GM21619 (cell line): ENCODE measurements at regions not wholly inside any gene's neighbourhood (a gene's known extent, or its start where the extent isn't known, plus 50 kb on each side); places are given as distances from the start of the nearest gene placed in this dataset.
"Not testable (repeated sequence)": the region's sequence is repeated elsewhere in the genome, so short reads cannot be mapped to it uniquely, and the experiment has no call there.

ENCODE experiments used
- ATAC-seq: cut with Tn5 transposase; IDR thresholded peaks from one replicate; pipeline ENCODE4 v1.9.1; 2021; ENCODE audit not compliant: unreplicated experiment

DNA sequence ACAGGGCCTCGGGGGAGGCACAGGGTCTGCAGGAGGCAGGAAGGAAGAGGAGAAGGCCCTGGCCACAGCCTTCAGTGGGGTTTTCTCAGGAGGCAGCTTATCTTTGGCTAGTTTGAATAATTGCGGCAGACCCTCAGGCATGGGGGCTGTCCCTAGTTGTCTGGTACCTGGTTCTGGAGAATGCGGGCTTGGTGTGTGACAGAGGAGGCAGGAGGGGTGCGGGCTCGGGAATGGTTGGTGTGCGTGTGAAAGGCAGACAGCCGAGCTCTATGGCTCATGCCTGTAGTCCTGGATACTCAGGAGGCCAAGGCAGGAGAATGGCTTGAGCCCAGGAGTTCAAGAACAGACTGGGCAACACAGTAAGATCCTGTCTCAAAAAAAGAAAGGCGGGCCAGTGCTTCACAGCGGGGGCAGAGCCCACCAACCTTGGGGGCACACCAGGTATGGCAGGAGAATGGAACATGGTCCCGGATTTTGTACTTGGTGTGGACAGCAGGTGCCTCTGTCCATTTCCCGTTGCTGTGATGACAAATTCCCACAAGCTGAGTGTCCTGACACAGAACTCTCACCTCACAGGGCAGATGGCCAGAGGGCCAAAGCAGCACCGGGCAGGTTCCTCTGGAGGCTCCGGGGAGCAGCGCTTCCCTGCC lies 640.6 kb downstream of the TBC1D22A start:
- ATAC-seq, result no peak

DNA sequence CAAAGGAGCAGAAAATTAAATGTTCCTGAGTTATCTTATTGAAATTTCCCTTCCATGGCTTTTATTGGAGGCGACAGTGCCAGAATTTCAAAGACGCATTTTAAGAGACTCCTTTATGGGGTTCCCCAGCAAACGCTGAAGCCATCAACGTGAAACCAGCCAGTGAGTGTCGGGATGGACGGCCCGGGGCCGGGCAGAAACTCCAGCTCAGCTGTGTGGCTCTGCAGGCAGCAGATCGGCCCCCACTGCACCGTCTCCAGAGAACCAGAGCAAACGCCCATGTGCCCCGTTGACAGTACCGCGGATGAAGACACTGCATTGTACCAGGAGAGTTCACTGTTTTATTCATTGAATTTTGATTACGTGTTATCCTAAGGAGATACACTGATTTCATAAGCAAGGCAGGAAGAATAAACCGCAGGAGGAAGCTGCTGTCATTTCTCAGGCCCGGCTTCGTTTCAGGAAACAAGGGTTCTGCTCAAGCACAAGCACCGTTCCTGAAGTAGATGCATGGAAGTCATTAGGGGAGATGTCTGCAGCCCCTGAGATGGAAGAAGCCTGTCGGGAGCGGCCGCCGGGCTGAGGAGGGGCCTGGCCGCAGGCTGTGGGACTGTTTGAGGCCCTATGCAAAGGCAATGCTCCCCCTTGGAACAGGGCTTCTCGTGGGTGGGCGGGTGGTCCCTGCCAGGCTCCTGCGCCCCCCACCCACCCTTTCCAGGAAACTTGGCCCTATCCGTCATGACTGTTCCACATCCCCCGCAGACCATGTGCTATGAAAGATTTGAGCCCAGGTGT lies 639.7 kb downstream of the TBC1D22A start:
- no peak for ATAC-seq

DNA sequence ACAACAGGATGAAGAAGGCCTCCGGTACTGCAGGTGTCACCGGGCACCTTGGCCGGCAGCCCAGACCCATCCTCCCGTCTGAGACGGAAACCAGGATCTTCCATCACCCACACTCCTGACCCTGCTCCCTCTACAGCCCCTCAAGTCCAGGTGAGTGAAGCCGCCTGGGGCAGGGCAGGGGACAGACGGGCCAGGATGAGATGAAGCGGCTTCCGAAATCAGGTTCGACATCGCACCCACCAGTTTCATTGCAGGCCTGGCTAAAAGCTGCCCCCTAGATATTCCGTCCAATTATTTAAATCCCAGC lies 639.1 kb downstream of the TBC1D22A start:
- no peak for ATAC-seq

DNA sequence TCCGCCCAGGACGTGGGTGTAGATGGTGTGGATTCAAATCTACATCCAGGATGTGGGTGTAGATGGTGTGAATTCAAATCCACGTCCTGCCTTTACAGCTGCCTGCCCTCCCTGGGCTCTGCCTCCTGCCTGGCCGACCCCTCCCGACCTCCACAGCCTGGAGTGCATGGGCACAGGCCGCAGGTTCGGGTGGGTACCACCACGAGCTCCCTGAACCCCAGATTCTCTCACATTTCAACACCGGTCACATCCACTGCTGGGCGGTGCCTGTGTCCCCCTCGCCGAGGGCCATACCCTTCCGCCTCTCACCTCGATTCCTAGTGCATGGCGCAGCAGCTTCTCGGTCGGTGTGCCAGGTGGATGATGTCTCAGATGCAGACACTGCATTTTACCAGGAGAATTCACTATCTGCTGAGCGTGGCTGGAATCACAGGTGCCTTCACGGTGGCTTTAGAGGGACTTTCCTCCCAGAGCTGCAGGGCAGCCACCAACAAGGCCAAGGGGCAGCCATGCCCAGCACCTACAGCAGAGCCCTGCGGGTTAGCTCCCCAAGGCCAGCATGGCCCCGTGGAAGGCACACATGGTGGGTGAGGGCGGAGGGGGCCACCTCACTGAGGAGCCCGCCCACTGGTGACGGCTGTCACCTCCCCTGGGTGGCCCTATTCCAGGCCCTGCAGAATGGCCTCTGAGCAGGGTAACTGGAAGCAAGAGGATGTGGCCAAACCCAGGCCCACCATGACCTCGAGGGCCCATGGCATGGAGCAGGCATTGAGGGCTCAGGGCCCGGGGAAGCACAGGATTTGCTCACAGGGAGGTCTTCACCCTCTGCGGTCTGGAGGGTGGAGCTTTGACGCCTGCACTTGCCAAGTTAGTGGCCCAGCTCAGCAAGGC lies 638.5 kb downstream of the TBC1D22A start:
- ATAC-seq, result no peak

DNA sequence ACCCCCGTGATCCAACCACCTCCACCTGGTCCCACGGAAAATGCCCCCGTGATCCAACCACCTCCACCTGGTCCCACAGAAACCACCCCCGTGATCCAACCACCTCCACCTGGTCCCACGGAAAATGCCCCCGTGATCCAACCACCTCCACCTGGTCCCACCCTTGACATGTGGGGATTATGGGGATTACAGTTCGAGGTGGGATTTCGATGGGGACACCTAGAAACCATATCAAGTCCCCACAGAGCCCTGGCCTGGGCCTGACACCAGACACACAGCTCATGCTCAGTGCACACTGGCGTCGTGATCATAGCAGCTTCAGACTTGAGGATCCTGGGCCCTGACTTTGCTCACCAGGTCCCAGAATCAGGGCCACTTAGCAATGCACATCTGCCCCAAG lies 637.7 kb downstream of the TBC1D22A start:
- not testable (repeated sequence) for ATAC-seq

DNA sequence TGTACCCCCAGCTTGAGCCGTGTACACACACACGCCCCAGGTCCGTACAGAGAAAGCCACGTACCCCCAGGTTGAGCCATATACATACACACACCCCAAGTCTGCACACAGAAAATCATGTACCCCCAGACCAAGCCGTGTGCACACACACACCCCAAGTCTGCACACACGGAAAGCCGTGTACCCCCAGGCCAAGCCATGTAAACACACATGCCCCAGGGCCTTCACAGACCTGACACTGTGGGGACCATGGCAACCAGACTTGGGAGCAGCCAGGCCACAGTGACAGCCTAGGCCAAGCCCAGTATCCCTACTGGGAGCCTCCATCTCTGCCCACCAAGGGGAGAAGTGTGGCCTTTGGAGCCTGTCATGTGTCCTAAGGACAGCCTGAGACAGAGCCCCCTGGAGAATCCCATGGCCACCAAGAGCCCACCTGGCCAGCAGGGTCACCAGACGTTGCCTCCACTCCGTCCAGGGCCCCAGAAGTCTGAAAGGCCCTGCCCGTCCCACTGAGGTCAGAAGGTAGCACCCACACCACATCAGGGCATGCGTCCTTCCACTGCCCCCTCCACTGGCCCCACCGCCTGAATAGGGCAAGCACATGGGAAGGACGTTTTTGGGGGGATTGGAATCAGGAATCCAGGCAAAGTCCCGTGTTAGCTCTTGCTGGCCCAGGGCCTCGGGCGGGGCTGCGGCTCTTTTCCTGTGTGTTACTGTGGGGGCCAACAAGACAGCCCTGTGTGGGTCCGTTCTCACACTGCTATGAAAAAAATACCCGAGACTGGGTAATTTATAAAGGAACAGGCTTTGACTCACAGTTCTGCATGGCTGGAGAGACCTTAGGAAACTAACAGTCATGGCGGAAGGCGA lies 636.7 kb downstream of the TBC1D22A start:
- no peak for ATAC-seq

DNA sequence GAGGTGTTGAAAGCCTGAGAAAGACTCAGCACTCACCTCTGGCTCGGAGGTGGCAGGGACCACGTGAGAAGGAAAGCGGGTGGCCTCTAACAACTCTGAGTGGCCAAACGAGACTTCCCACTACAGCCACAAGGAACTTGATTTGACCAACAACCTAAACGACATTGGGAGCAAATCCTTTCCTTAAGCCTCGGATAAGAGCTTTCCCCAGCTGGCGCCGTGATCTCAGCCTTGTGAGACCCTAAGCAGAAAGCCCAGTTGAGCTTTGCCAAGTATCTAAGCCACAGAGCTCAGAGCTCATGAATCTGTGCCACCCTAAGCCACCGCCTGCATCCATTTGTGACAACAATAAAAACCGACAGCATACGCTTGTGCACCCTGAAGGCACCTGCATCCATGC lies 636.0 kb downstream of the TBC1D22A start:
- ATAC-seq, result no peak

DNA sequence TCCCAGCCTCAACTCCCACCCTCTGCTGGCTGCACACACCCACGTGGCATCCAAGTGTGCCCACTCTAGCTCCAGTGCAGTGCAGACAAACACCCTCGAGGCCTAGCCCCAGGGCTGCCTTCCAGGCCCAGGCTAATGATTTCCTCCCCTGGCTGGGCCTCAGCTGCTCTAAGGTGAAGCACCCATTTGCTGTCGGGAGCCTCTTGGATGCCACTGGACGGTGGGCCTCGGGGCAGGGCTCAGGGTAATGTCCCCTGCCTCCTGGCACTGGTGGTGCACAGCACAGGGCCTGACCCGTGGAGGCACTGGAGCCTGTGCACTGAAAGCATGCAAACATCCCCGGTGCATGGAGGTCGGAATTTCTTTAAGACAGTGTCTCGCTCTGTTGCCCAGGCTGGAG lies 635.2 kb downstream of the TBC1D22A start:
- no peak for ATAC-seq

DNA sequence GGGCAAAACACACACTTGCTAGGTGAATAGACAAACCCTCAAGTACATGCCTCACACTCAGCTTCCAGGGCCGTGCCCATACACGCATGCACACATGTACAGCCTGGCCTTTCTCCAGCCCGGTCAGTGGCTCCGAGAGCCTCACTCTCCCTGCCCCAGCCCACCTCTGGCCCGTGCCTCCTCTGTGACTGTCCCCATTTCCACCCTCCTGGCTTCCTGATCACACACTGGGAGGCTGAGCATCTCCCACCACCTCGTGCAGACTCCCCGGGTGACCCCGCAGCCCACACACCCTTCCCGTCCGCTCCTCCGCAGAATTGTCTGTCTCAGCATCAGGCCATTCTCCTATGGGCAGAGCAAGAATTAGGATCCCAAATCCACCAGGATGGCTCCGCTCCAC lies 634.1 kb downstream of the TBC1D22A start:
- ATAC-seq, result no peak

DNA sequence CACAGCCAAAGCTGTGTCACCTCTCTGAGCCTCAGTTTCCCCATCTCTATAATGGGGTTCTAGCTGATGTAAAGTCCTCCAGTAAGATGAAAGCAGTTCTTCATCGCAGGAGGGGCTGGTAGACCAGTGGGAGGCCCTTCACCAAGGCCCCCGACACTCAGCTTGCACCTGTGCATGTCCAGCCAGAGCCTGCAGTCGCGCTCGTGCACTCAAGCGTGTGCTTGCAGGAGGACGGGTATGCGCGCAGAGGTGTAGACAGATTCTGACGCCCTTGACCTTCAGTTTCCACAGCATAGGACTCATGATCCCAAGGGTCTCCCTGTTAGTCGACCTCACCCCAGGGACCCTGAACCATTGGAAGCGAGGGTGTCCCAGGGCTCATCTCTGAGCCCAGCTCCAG lies 633.7 kb downstream of the TBC1D22A start:
- no peak for ATAC-seq

DNA sequence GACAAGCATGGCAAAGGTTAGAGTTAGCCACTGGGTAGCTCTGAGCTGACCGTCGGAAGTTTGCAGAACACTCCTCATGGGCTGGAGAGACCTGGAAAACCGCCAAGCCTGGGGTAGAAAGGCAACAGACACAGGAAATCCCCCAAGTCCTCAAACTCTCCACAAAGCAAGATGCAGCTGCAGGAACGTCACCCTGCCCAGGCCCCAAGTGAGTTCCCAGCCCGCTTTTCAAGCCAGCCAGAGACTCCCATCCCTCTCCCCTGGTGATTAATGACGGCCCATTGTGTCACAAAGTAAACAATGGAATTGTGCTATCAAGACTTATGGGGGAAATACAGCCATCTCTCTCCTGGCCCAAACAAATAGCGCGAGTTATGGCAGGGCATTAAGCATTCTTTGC lies 633.0 kb downstream of the TBC1D22A start:
- no peak for ATAC-seq

DNA sequence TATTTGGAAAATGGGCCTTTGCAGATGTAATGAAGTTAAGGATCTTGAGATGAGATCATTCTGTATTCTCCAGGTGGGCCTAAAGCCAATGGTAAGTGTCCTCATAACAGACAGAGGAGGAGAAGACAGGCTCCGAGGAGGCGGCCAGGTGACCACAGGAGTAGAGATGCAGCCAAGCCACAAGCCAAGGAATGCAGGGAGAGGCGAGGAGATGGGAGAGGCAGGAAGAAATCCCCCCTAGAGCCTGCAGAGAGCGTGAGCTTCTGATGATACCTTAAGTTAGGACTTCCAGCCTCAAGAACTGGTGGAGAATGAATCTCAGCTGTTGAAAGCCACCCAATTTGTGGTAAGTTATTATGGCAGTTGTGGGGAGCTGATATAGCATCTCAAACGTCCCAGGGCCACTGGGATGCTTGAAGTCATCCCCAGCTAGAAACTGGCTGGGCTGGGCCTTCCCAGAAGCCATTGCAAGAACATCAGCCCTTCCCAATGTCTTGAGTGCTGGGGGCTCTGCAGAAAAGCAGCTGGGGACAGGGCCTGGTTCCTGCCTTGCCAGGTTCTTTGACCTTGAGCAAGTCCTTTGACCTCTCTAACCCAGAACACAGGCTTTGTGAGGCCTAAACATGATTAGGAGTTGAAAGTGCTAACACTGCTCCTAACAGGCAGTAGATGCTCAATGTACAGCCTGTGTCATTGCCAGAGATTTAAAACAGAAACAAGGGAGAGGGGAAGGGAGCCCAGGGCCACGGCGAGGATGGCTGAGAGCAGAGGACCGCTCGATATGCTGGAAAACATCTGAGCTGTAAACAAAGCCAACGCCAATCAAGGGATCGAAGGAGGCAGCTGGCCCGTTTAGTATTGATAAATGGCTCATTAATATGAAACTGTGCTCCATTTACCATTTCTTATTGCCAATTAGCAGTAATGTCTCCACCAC lies 632.3 kb downstream of the TBC1D22A start:
- no peak for ATAC-seq

DNA sequence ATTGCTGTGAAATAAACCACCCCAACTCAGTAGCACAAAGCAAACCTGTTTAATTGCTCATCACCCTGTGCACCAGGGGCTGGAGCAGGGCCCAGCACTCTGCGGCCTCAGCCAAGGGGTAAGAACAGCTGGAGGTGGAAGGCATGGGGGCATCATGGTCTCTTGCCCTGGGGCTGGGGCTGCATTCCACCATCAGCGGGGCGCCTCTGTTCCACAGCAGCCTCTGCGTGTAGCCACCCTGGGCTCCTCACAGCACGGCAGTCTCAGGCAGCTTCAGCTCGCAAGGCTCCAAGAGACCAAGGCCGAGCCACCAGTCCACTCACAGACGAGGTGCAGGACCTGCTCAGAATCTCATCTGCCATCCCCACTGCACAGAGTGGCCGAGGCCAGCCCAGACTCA lies 630.7 kb downstream of the TBC1D22A start:
- no peak for ATAC-seq

DNA sequence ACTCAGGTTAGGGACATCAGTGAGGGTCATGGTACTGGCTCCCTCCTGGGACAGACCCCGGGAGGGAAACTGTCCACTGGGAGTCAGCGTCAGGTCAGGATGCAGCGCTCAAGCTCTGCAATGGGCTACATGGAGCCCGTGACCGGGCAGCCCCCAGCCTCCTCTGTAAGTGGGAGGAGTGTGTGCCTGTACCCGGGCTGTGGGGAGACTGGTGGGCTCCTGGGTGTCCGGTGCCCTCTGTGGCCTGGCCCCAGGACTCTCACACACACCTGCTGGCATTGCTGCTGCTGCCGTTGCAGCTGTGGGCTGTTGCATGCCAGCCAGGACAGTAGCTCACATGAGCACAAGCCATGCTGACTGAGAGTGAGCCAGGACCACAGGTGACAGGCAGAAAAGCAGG lies 630.3 kb downstream of the TBC1D22A start:
- no peak for ATAC-seq

DNA sequence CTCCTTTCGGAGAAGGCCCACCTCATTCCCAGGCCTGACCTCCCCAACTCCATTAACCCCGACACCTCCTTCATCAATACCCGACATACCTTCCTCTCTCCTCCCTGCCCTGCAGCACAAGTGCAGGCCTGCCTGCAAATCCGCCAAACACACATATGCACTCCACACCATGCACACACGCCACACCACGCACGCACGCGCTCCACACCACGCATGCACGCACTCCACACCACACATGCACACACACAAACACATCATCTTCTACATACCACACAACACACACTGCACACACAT lies 629.6 kb downstream of the TBC1D22A start:
- no peak for ATAC-seq

DNA sequence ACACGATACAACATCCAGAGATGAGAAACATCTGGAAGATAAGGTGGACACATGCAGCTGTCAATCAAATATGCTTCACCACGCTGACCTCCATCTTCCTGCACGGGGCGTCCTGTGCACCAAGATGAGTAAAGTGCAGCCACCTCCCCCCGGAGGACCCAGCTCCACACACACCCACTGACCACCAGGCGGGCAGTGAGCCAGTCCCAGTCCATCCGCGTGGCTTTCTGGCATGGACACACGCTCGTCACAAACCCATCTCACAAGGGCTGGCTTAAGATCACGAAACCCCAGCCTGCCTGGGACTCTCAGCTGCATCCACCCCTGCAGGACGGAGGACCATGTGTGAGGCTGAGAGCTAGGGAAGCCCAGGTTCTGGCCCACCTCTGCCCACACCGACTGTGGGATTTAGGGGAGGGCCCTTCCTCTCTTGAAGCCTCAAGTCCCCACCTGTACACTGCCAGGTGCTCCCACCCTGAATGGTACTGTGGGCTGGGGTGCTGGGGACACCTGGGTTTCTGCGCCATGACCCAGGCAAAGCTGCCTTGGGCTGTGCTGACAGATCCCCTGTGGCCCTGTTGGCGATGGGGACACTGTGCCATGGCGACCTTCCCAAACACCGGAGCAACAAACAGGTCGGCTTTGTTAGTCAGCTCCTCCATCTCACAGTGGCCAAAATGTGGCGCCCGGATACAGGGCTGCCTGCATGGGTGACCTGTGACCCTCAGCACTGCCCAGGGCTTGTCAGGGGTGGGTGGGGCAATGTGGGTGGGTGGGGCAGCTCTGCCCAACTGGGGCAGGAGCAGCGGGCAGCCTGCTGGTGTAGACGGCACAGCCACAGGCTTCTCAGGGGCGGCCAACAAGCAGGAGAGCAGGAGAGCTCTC lies 629.0 kb downstream of the TBC1D22A start:
- no peak for ATAC-seq

DNA sequence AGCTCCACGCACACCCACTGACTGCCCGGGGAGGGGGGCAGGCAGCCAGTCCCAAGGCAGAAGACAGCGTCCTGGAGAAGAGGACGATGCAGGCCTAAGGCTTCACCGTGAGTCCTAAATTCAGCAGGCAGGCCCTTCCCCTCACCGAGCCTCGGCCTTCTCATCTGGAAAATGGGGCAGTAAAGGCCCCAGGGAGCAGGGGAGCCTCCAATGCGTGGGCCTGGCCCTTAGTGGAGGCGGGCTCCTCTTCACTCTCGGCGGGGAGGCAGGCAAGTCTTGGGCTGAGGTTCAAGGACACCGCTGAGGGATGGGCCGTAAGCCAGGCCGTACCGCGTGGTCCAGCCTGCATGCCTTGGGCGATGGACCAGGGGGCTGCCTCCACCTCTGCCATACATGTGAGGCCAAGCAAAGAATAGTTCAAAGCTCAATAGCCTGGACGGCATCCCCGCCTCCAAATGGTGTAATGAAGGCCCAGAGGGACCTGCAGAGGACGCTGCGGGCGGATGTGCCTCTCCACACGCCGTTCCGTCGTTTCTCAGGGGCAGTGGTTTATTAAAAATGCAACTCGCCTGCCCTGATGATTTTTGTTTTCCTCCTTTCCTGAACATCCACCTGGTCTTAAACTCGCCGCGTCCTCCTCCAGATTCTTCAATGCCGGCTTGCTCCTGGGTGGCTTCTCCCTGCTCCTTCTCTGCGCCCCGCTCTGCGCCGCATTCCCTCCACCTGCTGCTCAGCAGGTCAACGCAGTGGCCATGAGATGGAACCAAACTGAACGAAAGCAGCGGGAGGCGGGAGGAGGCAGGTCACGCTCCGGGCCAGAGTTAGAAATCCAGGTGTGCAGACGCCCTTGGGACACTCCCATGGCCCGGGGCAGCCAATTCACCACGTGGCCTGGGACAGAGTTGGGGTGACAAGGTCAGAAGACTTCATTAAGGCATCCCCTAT lies 627.8 kb downstream of the TBC1D22A start:
- no peak for ATAC-seq

DNA sequence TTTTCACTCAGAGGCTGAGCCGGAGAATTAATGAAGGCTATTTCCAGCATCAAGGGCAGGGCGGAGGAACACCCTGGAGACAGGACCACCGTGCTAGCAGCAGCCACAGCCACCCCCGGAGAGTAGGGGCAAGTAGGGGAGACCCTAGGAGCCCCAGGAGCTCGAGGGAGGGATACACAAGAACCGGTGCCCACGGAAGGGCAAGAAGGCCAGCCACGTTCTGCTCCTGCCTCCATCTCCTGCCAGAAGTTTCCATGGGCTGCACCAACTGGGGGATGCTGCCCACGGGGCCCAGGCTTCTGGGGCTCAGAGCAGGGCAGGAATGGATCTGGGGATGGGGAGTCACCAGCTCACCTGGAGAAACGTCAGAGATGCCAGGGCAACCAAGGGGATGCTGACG lies 626.8 kb downstream of the TBC1D22A start:
- no peak for ATAC-seq
